ENCODE measurements at regions not wholly inside any gene's neighbourhood (a gene's known extent, or its start where the extent isn't known, plus 50 kb on each side); places are given as distances from the start of the nearest gene placed in this dataset.
"Not testable (repeated sequence)": the region's sequence is repeated elsewhere in the genome, so short reads cannot be mapped to it uniquely, and the experiment has no call there.

GRCh38 chr12:73699318-73699717 lies 838.3 kb upstream of the ATXN7L3B start:
- H3K4me3 ChIP-seq (ENCODE audit: control extremely low read depth in 1 of 5, extremely low read depth in 1 of 5, insufficient read depth in 1 of 5, low read depth in 2 of 5, low read length in 4 of 5): no peak overlapping the region
- H3K27ac Mint-ChIP-seq: no peak overlapping the region
- intact Hi-C loops (cut with micrococcal nuclease): no loop called here
- ATAC-seq (ENCODE audit: low read depth): no peak
- ChIA-PET CTCF (no interaction called here), POLR2A (no interaction called here)
- TF ChIP-seq EZH2 (IDR thresholded peaks at IDR 0.05; ENCODE audit: borderline replicate concordance, insufficient read depth, low read depth, low read length, poor library complexity, severe bottlenecking): no peak
- TF ChIP-seq CTCF (IDR thresholded peaks at IDR 0.05): no peak
- H3K9ac ChIP-seq (ENCODE audit: low read length): no peak overlapping the region
- no peaks in the 10 kb centered on the region for H3K27me3 Mint-ChIP-seq
- H3K27ac ChIP-seq (ENCODE audit: low read length in 2 of 2): no peak overlapping the region
- H3K9me3 ChIP-seq (ENCODE audit: control extremely low read depth in 1 of 3, control insufficient read depth in 2 of 3, insufficient read depth in 1 of 3, low read length in 2 of 3): peaks cover 0 to 12% (median 0%) of the 10 kb centered on the region in 3 donors
- no peaks in the 10 kb centered on the region for H3K4me1 Mint-ChIP-seq
- H3K27me3 ChIP-seq (replicated peaks in 1 of 4; ENCODE audit: control extremely low read depth in 1 of 4, control insufficient read depth in 3 of 4, insufficient read depth in 4 of 4, low read length in 3 of 4): no peaks in the 10 kb centered on the region
- peaks cover 2% of the 10 kb centered on the region for H3K9me3 Mint-ChIP-seq (ENCODE audit: insufficient read depth)
- no peaks in the 10 kb centered on the region for H4K20me1 ChIP-seq (ENCODE audit: control insufficient read depth, insufficient read depth, low read length, poor library complexity, severe bottlenecking)
- H3K4me2 ChIP-seq (replicated peaks; ENCODE audit: low read depth, low read length, poor library complexity, severe bottlenecking): no peak overlapping the region
- WGBS (ENCODE audit: insufficient coverage): no CpG with 5 or more reads among the region's 1 CpG
- no peaks in the 10 kb centered on the region for H3K4me1 ChIP-seq (ENCODE audit: control insufficient read depth in 2 of 2, insufficient read depth in 2 of 2, low read length in 2 of 2)
- no peak overlapping the region for H3K4me3 Mint-ChIP-seq
- H2AFZ ChIP-seq (ENCODE audit: insufficient read depth, low read depth, low read length, poor library complexity, severe bottlenecking): no peak overlapping the region
- no peak for DNase-seq
- H3K79me2 ChIP-seq (ENCODE audit: control insufficient read depth, insufficient read depth, low read length): no peaks in the 10 kb centered on the region
- H3K36me3 ChIP-seq (replicated peaks in 1 of 2; ENCODE audit: control extremely low read depth in 1 of 2, control insufficient read depth in 1 of 2, extremely low read depth in 1 of 2, insufficient read depth in 2 of 2, low read length in 1 of 2): no peaks in the 10 kb centered on the region

- DNase-seq (no peak), ATAC-seq (ENCODE audit: low read depth) (no peak)
- Mint-ChIP-seq H3K9me3 (ENCODE audit: insufficient read depth) (no peaks in the 10 kb centered on the region), H3K27ac (no peak overlapping the region), H3K4me1 (no peaks in the 10 kb centered on the region), H3K27me3 (no peaks in the 10 kb centered on the region), H3K4me3 (no peak overlapping the region)
- intact Hi-C loops (cut with micrococcal nuclease): no loop called here
- Histone ChIP-seq H3K4me1 (ENCODE audit: control insufficient read depth in 2 of 2, insufficient read depth in 2 of 2, low read length in 2 of 2) (no peaks in the 10 kb centered on the region), H3K4me2 (replicated peaks; ENCODE audit: low read depth, low read length, poor library complexity, severe bottlenecking) (no peak overlapping the region), H3K27me3 (replicated peaks in 1 of 4; ENCODE audit: control extremely low read depth in 1 of 4, control insufficient read depth in 3 of 4, insufficient read depth in 4 of 4, low read length in 3 of 4) (no peaks in the 10 kb centered on the region), H3K79me2 (ENCODE audit: control insufficient read depth, insufficient read depth, low read length) (no peaks in the 10 kb centered on the region), H3K27ac (ENCODE audit: low read length in 2 of 2) (no peak overlapping the region), H3K9ac (ENCODE audit: low read length) (no peak overlapping the region), H2AFZ (ENCODE audit: insufficient read depth, low read depth, low read length, poor library complexity, severe bottlenecking) (no peak overlapping the region), H3K9me3 (ENCODE audit: control extremely low read depth in 1 of 3, control insufficient read depth in 2 of 3, insufficient read depth in 1 of 3, low read length in 2 of 3) (no peaks in the 10 kb centered on the region), H3K4me3 (ENCODE audit: control extremely low read depth in 1 of 5, extremely low read depth in 1 of 5, insufficient read depth in 1 of 5, low read depth in 2 of 5, low read length in 4 of 5) (no peak overlapping the region), H4K20me1 (ENCODE audit: control insufficient read depth, insufficient read depth, low read length, poor library complexity, severe bottlenecking) (no peaks in the 10 kb centered on the region), H3K36me3 (replicated peaks in 1 of 2; ENCODE audit: control extremely low read depth in 1 of 2, control insufficient read depth in 1 of 2, extremely low read depth in 1 of 2, insufficient read depth in 2 of 2, low read length in 1 of 2) (no peaks in the 10 kb centered on the region)
- no CpG with 5 or more reads among the region's 2 CpGs for WGBS (ENCODE audit: insufficient coverage)
- POLR2A ChIA-PET: no interaction called here
- TF ChIP-seq CTCF (IDR thresholded peaks at IDR 0.05) (no peak), EZH2 (IDR thresholded peaks at IDR 0.05; ENCODE audit: borderline replicate concordance, insufficient read depth, low read depth, low read length, poor library complexity, severe bottlenecking) (no peak)
- CTCF ChIA-PET: no interaction called here
These were observed 823.0 kb upstream of the ATXN7L3B start for GRCh38 chr12:73714655-73715054.

GRCh38 chr12:73716143-73716542 lies 821.5 kb upstream of the ATXN7L3B start:
- H3K27me3 Mint-ChIP-seq; H3K27me3 ChIP-seq (replicated peaks in 1 of 4; ENCODE audit: control extremely low read depth in 1 of 4, control insufficient read depth in 3 of 4, insufficient read depth in 4 of 4, low read length in 3 of 4); H3K4me1 Mint-ChIP-seq; H3K4me3 Mint-ChIP-seq; ATAC-seq (ENCODE audit: low read depth); H3K4me2 ChIP-seq (replicated peaks; ENCODE audit: low read depth, low read length, poor library complexity, severe bottlenecking); H3K9me3 Mint-ChIP-seq (ENCODE audit: insufficient read depth); H3K36me3 ChIP-seq (replicated peaks in 1 of 2; ENCODE audit: control extremely low read depth in 1 of 2, control insufficient read depth in 1 of 2, extremely low read depth in 1 of 2, insufficient read depth in 2 of 2, low read length in 1 of 2); H3K79me2 ChIP-seq (ENCODE audit: control insufficient read depth, insufficient read depth, low read length); H3K27ac Mint-ChIP-seq; H2AFZ ChIP-seq (ENCODE audit: insufficient read depth, low read depth, low read length, poor library complexity, severe bottlenecking); H4K20me1 ChIP-seq (ENCODE audit: control insufficient read depth, insufficient read depth, low read length, poor library complexity, severe bottlenecking); H3K4me3 ChIP-seq (ENCODE audit: control extremely low read depth in 1 of 5, extremely low read depth in 1 of 5, insufficient read depth in 1 of 5, low read depth in 2 of 5, low read length in 4 of 5); H3K9ac ChIP-seq (ENCODE audit: low read length); H3K4me1 ChIP-seq (ENCODE audit: control insufficient read depth in 2 of 2, insufficient read depth in 2 of 2, low read length in 2 of 2); intact Hi-C loops (cut with micrococcal nuclease); H3K9me3 ChIP-seq (ENCODE audit: control extremely low read depth in 1 of 3, control insufficient read depth in 2 of 3, insufficient read depth in 1 of 3, low read length in 2 of 3); H3K27ac ChIP-seq (ENCODE audit: low read length in 2 of 2); POLR2A ChIA-PET; DNase-seq; CTCF ChIA-PET: not testable (repeated sequence)
- 83% methylated on average over 1 of the region's 2 CpGs for WGBS (ENCODE audit: insufficient coverage)

Measured in B cell (primary cell).